ENCODE measurements at regions not wholly inside any gene's neighbourhood (a gene's known extent, or its start where the extent isn't known, plus 50 kb on each side); places are given as distances from the start of the nearest gene placed in this dataset.

DNA sequence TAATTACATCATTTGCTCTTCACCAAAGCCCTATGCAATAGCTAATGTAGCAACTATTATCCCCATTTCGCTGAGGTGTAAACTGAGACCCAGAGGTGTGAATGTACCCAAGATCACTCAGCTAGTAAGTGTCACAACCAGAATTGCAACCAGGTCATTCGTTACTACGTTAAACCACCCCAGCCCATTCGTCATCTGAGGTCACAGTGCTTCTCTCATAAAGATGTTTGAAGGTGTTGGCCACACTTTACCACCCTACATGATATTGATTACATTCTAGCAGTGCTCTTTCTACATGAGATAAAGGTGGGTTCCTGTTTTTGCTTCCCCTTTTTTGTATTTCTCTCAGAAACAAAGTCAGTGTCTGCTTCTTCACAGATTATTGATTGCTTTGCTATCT lies 195.3 kb downstream of the ZBTB18 start:
- no peak for ATAC-seq
- TF ChIP-seq, protein P1, sequence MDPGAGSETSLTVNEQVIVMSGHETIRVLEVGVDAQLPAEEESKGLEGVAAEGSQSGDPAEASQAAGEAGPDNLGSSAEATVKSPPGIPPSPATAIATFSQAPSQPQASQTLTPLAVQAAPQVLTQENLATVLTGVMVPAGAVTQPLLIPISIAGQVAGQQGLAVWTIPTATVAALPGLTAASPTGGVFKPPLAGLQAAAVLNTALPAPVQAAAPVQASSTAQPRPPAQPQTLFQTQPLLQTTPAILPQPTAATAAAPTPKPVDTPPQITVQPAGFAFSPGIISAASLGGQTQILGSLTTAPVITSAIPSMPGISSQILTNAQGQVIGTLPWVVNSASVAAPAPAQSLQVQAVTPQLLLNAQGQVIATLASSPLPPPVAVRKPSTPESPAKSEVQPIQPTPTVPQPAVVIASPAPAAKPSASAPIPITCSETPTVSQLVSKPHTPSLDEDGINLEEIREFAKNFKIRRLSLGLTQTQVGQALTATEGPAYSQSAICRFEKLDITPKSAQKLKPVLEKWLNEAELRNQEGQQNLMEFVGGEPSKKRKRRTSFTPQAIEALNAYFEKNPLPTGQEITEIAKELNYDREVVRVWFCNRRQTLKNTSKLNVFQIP (CRISPR knock-in tag; IDR thresholded peaks at IDR 0.05; ENCODE audit: borderline replicate concordance, low read depth): no peak
- no peak for TF ChIP-seq RARB (CRISPR knock-in tag; IDR thresholded peaks at IDR 0.05)
- TF ChIP-seq CSDC2 (CRISPR knock-in tag; IDR thresholded peaks at IDR 0.05): no peak
- no peak for TF ChIP-seq ZFP30 (CRISPR knock-in tag; IDR thresholded peaks at IDR 0.05)
- no peak for TF ChIP-seq ZNF8 (CRISPR knock-in tag; IDR thresholded peaks at IDR 0.05)
- no peak for TF ChIP-seq TCF4 (CRISPR knock-in tag; IDR thresholded peaks at IDR 0.05; ENCODE audit: borderline replicate concordance)
- TF ChIP-seq ZFP3 (CRISPR knock-in tag; IDR thresholded peaks at IDR 0.05): no peak
- no peak for TF ChIP-seq GLIS3 (CRISPR knock-in tag; IDR thresholded peaks at IDR 0.05)

DNA sequence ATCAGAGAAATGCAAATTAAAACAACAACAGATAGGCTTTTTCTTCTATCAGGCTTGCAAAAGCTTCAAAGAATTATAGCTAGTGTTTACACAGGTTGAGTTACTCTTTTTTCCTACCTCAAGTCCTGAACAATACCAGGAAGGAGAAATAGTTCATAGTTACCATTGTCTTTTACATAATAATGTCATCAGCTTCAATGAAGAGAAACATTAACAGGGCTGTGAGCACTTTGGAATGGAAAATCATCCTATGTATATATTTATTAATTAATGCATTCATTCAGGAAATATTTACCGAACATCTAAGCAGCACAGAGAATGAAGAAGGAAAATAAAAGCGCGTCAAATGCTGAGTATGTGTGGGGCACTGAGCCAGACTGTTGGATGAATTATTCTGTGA lies 197.3 kb downstream of the ZBTB18 start:
- TF ChIP-seq, protein P2, sequence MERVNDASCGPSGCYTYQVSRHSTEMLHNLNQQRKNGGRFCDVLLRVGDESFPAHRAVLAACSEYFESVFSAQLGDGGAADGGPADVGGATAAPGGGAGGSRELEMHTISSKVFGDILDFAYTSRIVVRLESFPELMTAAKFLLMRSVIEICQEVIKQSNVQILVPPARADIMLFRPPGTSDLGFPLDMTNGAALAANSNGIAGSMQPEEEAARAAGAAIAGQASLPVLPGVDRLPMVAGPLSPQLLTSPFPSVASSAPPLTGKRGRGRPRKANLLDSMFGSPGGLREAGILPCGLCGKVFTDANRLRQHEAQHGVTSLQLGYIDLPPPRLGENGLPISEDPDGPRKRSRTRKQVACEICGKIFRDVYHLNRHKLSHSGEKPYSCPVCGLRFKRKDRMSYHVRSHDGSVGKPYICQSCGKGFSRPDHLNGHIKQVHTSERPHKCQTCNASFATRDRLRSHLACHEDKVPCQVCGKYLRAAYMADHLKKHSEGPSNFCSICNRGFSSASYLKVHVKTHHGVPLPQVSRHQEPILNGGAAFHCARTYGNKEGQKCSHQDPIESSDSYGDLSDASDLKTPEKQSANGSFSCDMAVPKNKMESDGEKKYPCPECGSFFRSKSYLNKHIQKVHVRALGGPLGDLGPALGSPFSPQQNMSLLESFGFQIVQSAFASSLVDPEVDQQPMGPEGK (CRISPR knock-in tag; IDR thresholded peaks at IDR 0.05; ENCODE audit: borderline replicate concordance): no peak
- no peak for TF ChIP-seq ZC3H10 (CRISPR knock-in tag; IDR thresholded peaks at IDR 0.05)
- no peak for TF ChIP-seq SNAI2 (CRISPR knock-in tag; IDR thresholded peaks at IDR 0.05)
- no peak for TF ChIP-seq ZNF8 (CRISPR knock-in tag; IDR thresholded peaks at IDR 0.05)
- TF ChIP-seq ISL1 (CRISPR knock-in tag; IDR thresholded peaks at IDR 0.05): no peak
- no peak for TF ChIP-seq ARNTL (CRISPR knock-in tag; IDR thresholded peaks at IDR 0.05; ENCODE audit: borderline replicate concordance, low read depth)
- no peak for TF ChIP-seq ZFP3 (CRISPR knock-in tag; IDR thresholded peaks at IDR 0.05)
- TF ChIP-seq TOX (CRISPR knock-in tag; IDR thresholded peaks at IDR 0.05; ENCODE audit: borderline replicate concordance): no peak
- TF ChIP-seq ZNF70 (CRISPR knock-in tag; IDR thresholded peaks at IDR 0.05): no peak
- TF ChIP-seq RARB (CRISPR knock-in tag; IDR thresholded peaks at IDR 0.05): no peak
- no peak for TF ChIP-seq ZNF565 (CRISPR knock-in tag; conservative IDR thresholded peaks at IDR 0.05; ENCODE audit: low read depth)
- TF ChIP-seq GLIS3 (CRISPR knock-in tag; IDR thresholded peaks at IDR 0.05): no peak
- TF ChIP-seq CSDC2 (CRISPR knock-in tag; IDR thresholded peaks at IDR 0.05): no peak
- no peak for TF ChIP-seq TCF4 (CRISPR knock-in tag; IDR thresholded peaks at IDR 0.05; ENCODE audit: borderline replicate concordance)
- ATAC-seq: no peak

DNA sequence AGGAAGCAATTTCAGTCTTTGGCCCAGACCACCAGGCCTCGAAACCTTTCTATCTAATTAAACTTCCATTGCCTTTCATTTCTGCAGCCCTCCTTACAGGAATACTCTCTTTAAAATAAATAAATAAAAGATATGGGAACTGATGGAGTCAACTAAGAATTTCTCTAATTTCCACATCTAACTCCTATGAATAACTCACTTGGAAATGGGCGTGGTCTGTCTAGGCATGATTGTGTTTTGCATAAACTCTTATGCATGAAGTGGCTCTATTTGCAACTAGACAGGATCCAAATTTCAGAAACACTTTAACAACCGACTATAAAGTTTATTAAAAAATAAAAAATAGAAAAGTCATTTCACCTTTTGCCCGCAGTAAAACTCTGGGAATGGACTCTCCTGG lies 199.5 kb downstream of the ADSS2 start:
- TF ChIP-seq PPARA (CRISPR knock-in tag; IDR thresholded peaks at IDR 0.05; ENCODE audit: borderline replicate concordance) (no peak), ZNF70 (CRISPR knock-in tag; IDR thresholded peaks at IDR 0.05) (no peak), RARB (CRISPR knock-in tag; IDR thresholded peaks at IDR 0.05) (no peak), TCF4 (CRISPR knock-in tag; IDR thresholded peaks at IDR 0.05; ENCODE audit: borderline replicate concordance) (no peak), ZFP30 (CRISPR knock-in tag; IDR thresholded peaks at IDR 0.05) (no peak), ESRRG (CRISPR knock-in tag; IDR thresholded peaks at IDR 0.05) (no peak), ZC3H10 (CRISPR knock-in tag; IDR thresholded peaks at IDR 0.05) (no peak), ZFP3 (CRISPR knock-in tag; IDR thresholded peaks at IDR 0.05) (no peak)
- TF ChIP-seq, protein P3, sequence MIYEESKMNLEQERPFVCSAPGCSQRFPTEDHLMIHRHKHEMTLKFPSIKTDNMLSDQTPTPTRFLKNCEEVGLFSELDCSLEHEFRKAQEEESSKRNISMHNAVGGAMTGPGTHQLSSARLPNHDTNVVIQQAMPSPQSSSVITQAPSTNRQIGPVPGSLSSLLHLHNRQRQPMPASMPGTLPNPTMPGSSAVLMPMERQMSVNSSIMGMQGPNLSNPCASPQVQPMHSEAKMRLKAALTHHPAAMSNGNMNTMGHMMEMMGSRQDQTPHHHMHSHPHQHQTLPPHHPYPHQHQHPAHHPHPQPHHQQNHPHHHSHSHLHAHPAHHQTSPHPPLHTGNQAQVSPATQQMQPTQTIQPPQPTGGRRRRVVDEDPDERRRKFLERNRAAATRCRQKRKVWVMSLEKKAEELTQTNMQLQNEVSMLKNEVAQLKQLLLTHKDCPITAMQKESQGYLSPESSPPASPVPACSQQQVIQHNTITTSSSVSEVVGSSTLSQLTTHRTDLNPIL (CRISPR knock-in tag; IDR thresholded peaks at IDR 0.05; ENCODE audit: low read depth): no peak
- no peak for ATAC-seq

DNA sequence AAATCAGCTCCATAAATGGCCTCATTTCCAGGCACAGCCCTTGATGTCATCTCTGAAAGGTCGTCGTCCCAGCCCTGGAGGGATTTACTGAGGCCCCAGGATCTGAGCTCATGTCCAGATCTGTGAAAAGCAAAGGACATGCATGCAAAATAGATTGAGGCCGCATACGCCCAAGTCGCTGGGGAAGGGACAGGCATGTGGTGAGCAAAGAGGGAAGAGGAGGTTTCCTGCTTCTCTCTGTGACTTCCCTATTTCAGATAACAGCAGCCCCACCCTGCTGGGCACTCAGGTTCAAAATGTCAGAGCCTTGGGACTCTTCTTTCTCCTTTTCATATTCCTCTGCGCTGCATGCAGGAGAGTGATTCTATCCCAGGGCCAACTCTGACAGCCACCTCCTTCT lies 197.2 kb downstream of the ADSS2 start:
- TF ChIP-seq SNAI2 (CRISPR knock-in tag; IDR thresholded peaks at IDR 0.05) (no peak), ZNF8 (CRISPR knock-in tag; IDR thresholded peaks at IDR 0.05) (no peak), ZNF565 (CRISPR knock-in tag; conservative IDR thresholded peaks at IDR 0.05; ENCODE audit: low read depth) (no peak), BACH2 (CRISPR knock-in tag; IDR thresholded peaks at IDR 0.05; ENCODE audit: borderline replicate concordance) (no peak), GLIS3 (CRISPR knock-in tag; IDR thresholded peaks at IDR 0.05) (no peak), ZFP3 (CRISPR knock-in tag; IDR thresholded peaks at IDR 0.05) (no peak), TCF4 (CRISPR knock-in tag; IDR thresholded peaks at IDR 0.05; ENCODE audit: borderline replicate concordance) (no peak), PPARA (CRISPR knock-in tag; IDR thresholded peaks at IDR 0.05; ENCODE audit: borderline replicate concordance) (no peak), ISL1 (CRISPR knock-in tag; IDR thresholded peaks at IDR 0.05) (no peak), ZNF70 (CRISPR knock-in tag; IDR thresholded peaks at IDR 0.05) (no peak), ZFP30 (CRISPR knock-in tag; IDR thresholded peaks at IDR 0.05) (no peak)
- TF ChIP-seq, protein P1 (CRISPR knock-in tag; IDR thresholded peaks at IDR 0.05; ENCODE audit: borderline replicate concordance, low read depth): no peak
- TF ChIP-seq, protein P4, sequence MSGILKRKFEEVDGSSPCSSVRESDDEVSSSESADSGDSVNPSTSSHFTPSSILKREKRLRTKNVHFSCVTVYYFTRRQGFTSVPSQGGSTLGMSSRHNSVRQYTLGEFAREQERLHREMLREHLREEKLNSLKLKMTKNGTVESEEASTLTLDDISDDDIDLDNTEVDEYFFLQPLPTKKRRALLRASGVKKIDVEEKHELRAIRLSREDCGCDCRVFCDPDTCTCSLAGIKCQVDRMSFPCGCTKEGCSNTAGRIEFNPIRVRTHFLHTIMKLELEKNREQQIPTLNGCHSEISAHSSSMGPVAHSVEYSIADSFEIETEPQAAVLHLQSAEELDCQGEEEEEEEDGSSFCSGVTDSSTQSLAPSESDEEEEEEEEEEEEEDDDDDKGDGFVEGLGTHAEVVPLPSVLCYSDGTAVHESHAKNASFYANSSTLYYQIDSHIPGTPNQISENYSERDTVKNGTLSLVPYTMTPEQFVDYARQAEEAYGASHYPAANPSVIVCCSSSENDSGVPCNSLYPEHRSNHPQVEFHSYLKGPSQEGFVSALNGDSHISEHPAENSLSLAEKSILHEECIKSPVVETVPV (CRISPR knock-in tag; IDR thresholded peaks at IDR 0.05): no peak
- ATAC-seq: no peak

Data from SK-N-SH treated with all-trans-retinoic acid at 6 μM for 48 hours (cell line).